ENCODE measurements at regions not wholly inside any gene's neighbourhood (a gene's known extent, or its start where the extent isn't known, plus 50 kb on each side); places are given as distances from the start of the nearest gene placed in this dataset.

GRCh38 chr2:220703279-220703678, 868.8 kb downstream of the EPHA4 start:
- TF ChIP-seq CTCF (IDR thresholded peaks at IDR 0.05; ENCODE audit: low read depth, low read length, poor library complexity, severe bottlenecking) (no peak), EZH2phosphoT487 (IDR thresholded peaks at IDR 0.05; ENCODE audit: borderline replicate concordance, low read length) (no peak)
